GM12801 (cell line): ENCODE measurements at regions not wholly inside any gene's neighbourhood (a gene's known extent, or its start where the extent isn't known, plus 50 kb on each side); places are given as distances from the start of the nearest gene placed in this dataset.

Source experiments
- TF ChIP-seq, protein P1 (sequence below): IDR thresholded peaks from one replicate; pipeline ENCODE4 v1.5.1; 2011; ENCODE audit warnings: control low read depth; ENCODE audit not compliant: insufficient read length; ENCODE audit errors: extremely low read depth

- TF ChIP-seq, protein P1, sequence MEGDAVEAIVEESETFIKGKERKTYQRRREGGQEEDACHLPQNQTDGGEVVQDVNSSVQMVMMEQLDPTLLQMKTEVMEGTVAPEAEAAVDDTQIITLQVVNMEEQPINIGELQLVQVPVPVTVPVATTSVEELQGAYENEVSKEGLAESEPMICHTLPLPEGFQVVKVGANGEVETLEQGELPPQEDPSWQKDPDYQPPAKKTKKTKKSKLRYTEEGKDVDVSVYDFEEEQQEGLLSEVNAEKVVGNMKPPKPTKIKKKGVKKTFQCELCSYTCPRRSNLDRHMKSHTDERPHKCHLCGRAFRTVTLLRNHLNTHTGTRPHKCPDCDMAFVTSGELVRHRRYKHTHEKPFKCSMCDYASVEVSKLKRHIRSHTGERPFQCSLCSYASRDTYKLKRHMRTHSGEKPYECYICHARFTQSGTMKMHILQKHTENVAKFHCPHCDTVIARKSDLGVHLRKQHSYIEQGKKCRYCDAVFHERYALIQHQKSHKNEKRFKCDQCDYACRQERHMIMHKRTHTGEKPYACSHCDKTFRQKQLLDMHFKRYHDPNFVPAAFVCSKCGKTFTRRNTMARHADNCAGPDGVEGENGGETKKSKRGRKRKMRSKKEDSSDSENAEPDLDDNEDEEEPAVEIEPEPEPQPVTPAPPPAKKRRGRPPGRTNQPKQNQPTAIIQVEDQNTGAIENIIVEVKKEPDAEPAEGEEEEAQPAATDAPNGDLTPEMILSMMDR = no peak
Observed at GRCh38 chr11:86157797-86158378, 86.7 kb upstream of the EED start.

DNA sequence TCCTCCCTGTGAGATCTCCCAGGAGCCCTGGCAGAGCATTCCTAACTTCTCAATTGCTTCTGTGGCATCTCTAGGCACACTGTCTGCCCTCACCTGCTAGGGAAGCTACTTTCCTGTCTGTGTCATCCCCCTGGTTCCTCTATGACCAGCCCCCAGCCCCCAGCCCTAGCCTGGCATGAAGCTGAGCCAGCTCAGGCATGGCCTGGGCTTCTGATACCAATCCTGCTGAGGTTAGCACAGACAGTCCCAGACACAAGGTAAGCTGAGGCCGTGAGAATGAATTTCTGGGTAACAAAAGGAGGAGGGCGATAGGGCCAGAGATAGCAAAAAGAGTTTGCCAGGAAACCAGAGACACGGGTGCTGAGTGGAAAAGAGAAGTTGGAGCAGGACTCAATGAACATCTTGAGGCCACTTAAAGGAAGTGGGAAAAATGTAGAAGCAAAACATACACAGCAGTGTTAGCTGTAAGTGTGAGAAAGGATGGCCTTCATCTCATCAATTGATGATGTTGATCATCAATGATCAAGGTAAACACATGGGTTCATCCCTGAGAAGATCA, 87.6 kb upstream of the PICALM start:
- TF ChIP-seq, protein P1 = no peak

GRCh38 chr11:86155200-86155844, 86.4 kb upstream of the PICALM start:
- TF ChIP-seq, protein P1 = no peak

DNA sequence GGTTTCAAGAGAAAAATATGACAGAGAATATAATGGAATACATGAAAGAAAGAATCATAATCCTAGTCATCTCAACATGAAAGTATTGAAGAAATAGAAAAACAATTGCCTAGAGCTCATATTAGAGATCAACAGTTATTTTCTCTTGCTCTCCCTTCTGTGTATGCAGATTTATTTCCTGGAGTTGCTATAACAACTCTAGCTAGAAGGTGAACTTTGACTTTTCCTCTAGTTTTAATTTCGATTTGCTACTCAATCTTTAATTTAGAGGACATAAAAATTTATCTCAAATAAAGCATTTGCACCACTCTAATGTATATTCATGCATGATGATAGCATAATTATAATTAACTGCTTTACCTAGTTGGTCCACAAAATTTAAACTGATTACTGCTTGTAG, 84.6 kb upstream of the PICALM start:
- TF ChIP-seq, protein P1 = no peak

DNA sequence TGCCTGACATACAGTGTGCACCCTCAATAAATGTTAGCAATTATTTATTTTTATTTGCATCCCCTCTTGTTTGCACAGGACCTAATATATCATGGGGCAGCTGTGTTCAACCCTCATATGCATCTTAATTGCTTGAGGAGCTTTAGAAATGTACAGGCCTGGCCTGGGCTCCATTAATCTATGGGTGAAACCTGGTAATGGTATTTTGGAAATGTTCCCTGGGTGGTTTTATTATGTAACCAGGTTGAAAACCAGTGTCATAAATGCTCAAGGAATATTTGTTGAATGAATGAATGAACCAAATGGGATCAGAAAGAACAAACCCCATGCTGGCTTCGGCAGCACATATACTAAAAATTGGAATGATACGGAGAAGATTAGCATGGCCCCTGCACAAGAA, 84.0 kb upstream of the PICALM start:
- TF ChIP-seq, protein P1 = no peak

DNA sequence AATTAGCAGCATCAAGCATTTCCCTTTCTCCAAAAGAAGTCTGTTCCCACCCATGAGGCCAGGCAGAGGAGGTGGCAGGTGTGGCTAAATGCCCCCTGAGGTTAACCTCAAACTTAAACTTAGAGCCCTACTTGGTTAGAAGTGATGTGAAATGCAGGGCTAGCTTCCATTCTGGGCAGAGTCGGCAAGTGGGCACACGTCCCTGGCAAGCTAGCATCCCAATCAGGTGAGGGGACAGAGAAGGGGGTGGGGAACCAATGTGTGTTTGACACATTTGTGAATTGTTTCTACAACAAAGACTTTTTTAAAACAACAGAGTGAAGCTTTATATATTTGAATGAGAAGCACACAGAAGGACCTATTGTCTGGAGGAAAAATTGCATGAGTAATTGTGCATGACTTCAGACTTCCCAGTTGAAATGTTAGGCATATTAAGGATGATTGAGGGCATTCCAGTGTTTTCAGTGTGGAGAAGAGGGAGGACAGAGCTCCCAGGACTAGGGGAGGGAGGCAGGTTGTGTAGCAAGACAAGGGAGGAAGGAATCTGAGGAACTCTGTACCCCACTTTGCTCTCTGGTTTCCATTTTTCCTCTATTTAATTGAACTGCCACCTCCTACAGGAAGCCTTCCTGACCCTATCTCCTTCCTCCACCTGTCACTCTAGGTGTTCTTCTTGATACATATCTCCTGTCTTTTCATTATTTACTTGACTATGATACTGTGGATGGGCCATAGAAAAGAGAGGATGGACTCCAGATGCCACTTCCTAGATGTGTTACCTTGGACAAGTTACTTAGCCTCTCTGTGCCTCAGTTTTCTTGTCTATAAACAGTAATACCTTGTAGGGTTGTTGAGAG, 83.3 kb upstream of the PICALM start:
- TF ChIP-seq, protein P1 = no peak

DNA sequence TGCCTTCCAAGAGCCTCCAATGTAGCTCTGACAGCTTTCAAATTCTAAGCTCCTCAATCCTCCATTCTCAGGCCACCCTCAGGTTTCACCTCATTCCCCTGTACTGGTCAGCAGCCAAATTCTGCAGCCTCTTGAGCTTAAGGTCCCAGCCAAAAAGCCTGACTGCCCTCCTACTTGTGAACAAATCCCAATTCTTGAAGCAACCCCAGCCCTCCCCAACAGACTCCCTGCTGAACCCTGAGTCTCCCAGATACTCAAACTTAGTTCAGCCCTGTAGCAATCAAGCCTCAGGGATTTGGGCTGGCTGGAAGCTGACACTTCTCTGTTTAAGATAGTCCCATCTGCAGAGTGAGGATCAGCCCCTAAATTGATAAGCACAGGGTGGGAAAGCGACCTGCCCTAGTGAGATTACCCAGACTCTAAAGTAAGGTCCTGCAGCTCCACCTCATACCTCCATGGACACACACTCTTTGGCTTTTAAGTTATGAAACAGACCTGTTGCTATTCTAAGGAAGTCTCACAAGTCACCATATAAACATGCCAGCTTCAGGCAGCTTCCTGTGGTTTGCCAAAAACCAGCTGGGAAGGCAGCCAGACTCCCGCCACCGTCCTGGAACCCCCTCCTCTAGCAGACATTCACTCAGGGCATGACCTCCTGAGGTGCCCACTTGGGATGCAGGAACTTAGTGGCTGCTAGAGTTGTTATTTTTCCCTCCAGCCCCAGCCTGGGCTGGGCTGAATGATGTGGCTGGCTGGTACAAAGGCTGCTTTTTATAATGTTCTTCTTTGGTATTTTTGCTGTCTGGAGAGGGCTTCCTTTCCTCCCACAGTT, 82.5 kb upstream of the PICALM start:
- TF ChIP-seq, protein P1 = no peak
